Calu3 (cell line): ENCODE measurements at regions not wholly inside any gene's neighbourhood (a gene's known extent, or its start where the extent isn't known, plus 50 kb on each side); places are given as distances from the start of the nearest gene placed in this dataset.

Experiments
- BruUV-seq: library from RNA; stranded (reverse); fragments of 400-500 nt; replicated peaks from 2 replicates; lab custom pipeline; 2021; lab: Mats Ljungman, UMichigan
- CTCF ChIA-PET: fragments of 300-600 bp; sonication (Branson Sonifier 250); formaldehyde crosslinking; loops from one replicate; lab custom pipeline; 2022; ENCODE audit warnings: antibody characterized with exemption; lab: Charles Lee
- DNase-seq: peaks from one replicate; pipeline ENCODE4 v3.0.0; 2022
- H3K27ac Mint-ChIP-seq: one replicate; pipeline ENCODE4 v1.8.0; 2022; ENCODE audit warnings: mixed read lengths; ENCODE audit not compliant: unreplicated experiment
- H3K27me3 Mint-ChIP-seq: one replicate; pipeline ENCODE4 v1.8.0; 2022; ENCODE audit warnings: mixed read lengths; ENCODE audit not compliant: unreplicated experiment
- H3K36me3 Mint-ChIP-seq: one replicate; pipeline ENCODE4 v1.8.0; 2022; ENCODE audit warnings: mild to moderate bottlenecking, moderate library complexity, mixed read lengths; ENCODE audit not compliant: insufficient read depth, unreplicated experiment
- H3K4me1 Mint-ChIP-seq: one replicate; pipeline ENCODE4 v1.8.0; 2022; ENCODE audit warnings: mild to moderate bottlenecking, low read depth, mixed read lengths; ENCODE audit not compliant: unreplicated experiment
- H3K4me3 Mint-ChIP-seq: one replicate; pipeline ENCODE4 v1.8.0; 2022; ENCODE audit warnings: mild to moderate bottlenecking, low read depth, moderate library complexity, mixed read lengths; ENCODE audit not compliant: unreplicated experiment
- H3K9me3 Mint-ChIP-seq: one replicate; pipeline ENCODE4 v1.8.0; 2022; ENCODE audit warnings: low read depth, mixed read lengths; ENCODE audit not compliant: unreplicated experiment
- intact Hi-C: fragments of 100-400 bp; cut with micrococcal nuclease; formaldehyde crosslinking; loops from one replicate; pipeline ENCODE4 v1.10.0; 2022; ENCODE audit not compliant: unreplicated experiment
- TF ChIP-seq, protein P1 (sequence below): fragments of 200-600 bp; IDR thresholded peaks from one replicate; pipeline ENCODE4 v1.8.0; 2022; ENCODE audit warnings: antibody characterized with exemption; ENCODE audit not compliant: unreplicated experiment

GRCh38 chr2:94753466-94753998, 117.7 kb upstream of the TEKT4 start:
- H3K4me1 Mint-ChIP-seq, result no peaks in the 10 kb centered on the region
- no TSS peak for BruUV-seq
- no peaks in the 10 kb centered on the region for H3K36me3 Mint-ChIP-seq

GRCh38 chr2:94758546-94758945, 112.7 kb upstream of the TEKT4 start:
- TF ChIP-seq, protein P1, sequence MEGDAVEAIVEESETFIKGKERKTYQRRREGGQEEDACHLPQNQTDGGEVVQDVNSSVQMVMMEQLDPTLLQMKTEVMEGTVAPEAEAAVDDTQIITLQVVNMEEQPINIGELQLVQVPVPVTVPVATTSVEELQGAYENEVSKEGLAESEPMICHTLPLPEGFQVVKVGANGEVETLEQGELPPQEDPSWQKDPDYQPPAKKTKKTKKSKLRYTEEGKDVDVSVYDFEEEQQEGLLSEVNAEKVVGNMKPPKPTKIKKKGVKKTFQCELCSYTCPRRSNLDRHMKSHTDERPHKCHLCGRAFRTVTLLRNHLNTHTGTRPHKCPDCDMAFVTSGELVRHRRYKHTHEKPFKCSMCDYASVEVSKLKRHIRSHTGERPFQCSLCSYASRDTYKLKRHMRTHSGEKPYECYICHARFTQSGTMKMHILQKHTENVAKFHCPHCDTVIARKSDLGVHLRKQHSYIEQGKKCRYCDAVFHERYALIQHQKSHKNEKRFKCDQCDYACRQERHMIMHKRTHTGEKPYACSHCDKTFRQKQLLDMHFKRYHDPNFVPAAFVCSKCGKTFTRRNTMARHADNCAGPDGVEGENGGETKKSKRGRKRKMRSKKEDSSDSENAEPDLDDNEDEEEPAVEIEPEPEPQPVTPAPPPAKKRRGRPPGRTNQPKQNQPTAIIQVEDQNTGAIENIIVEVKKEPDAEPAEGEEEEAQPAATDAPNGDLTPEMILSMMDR, result no peak
- H3K27ac Mint-ChIP-seq, result no peak overlapping the region
- no TSS peak for BruUV-seq
- no peak for DNase-seq
- H3K27me3 Mint-ChIP-seq, result peaks cover 22% of the 10 kb centered on the region
- no peaks in the 10 kb centered on the region for H3K36me3 Mint-ChIP-seq
- H3K4me3 Mint-ChIP-seq, result no peak overlapping the region
- H3K9me3 Mint-ChIP-seq, result no peaks in the 10 kb centered on the region
- CTCF ChIA-PET, result no interaction called here
- intact Hi-C loops, result no loop called here
- H3K4me1 Mint-ChIP-seq, result no peaks in the 10 kb centered on the region

More at GRCh38 chr2:94753466-94753998, 117.7 kb upstream of the TEKT4 start:
- intact Hi-C loops, result no loop called here
- no peak overlapping the region for H3K27ac Mint-ChIP-seq
- no peaks in the 10 kb centered on the region for H3K9me3 Mint-ChIP-seq
- no peak overlapping the region for H3K4me3 Mint-ChIP-seq
- CTCF ChIA-PET, result no interaction called here
- TF ChIP-seq, protein P1, result no peak
- no peak for DNase-seq
- H3K27me3 Mint-ChIP-seq, result peaks cover 29% of the 10 kb centered on the region

GRCh38 chr2:94759211-94759610, 112.0 kb upstream of the TEKT4 start:
- no peak overlapping the region for H3K27ac Mint-ChIP-seq
- TF ChIP-seq, protein P1, result no peak
- CTCF ChIA-PET, result no interaction called here
- H3K9me3 Mint-ChIP-seq, result no peaks in the 10 kb centered on the region
- no TSS peak for BruUV-seq
- H3K4me1 Mint-ChIP-seq, result no peaks in the 10 kb centered on the region
- intact Hi-C loops, result no loop called here
- peaks cover 16% of the 10 kb centered on the region for H3K27me3 Mint-ChIP-seq
- H3K36me3 Mint-ChIP-seq, result no peaks in the 10 kb centered on the region
- H3K4me3 Mint-ChIP-seq, result no peak overlapping the region
- peak; percentile 15 for DNase-seq

- no peaks in the 10 kb centered on the region for H3K9me3 Mint-ChIP-seq
- CTCF ChIA-PET, result no interaction called here
- DNase-seq, result no peak
- BruUV-seq, result no TSS peak
- H3K27me3 Mint-ChIP-seq, result peaks cover 20% of the 10 kb centered on the region
- intact Hi-C loops, result no loop called here
- no peak overlapping the region for H3K27ac Mint-ChIP-seq
- no peaks in the 10 kb centered on the region for H3K36me3 Mint-ChIP-seq
- no peak overlapping the region for H3K4me3 Mint-ChIP-seq
- TF ChIP-seq, protein P1, result no peak
- no peaks in the 10 kb centered on the region for H3K4me1 Mint-ChIP-seq
These were observed 108.6 kb upstream of the TEKT4 start for GRCh38 chr2:94762600-94762999.
